GM23338 (cell line): ENCODE measurements at regions not wholly inside any gene's neighbourhood (a gene's known extent, or its start where the extent isn't known, plus 50 kb on each side); places are given as distances from the start of the nearest gene placed in this dataset.
"Not testable (repeated sequence)": the region's sequence is repeated elsewhere in the genome, so short reads cannot be mapped to it uniquely, and the experiment has no call there.

ENCODE experiments used
- ATAC-seq: fragments of 200-7000 bp; cut with Tn5 transposase; 3 replicates; pipeline ENCODE4 v1.9.1; 2020
- DNase-seq: peaks from one replicate; pipeline ENCODE4 v3.0.0-alpha.2; 2015; ENCODE audit warnings: low spot score
- H2AFZ ChIP-seq: fragments of 200-600 bp; sonication (generic); 2 replicates; pipeline ENCODE4 v1.8.0; 2016; ENCODE audit warnings: antibody characterized with exemption, mild to moderate bottlenecking, moderate library complexity
- H3F3A ChIP-seq: fragments of 200-600 bp; sonication (generic); replicated peaks from 2 replicates; pipeline ENCODE4 v1.8.0; 2017; ENCODE audit warnings: antibody characterized with exemption, mixed run types, low read depth
- H3K27ac ChIP-seq: fragments of 200-600 bp; sonication (generic); 2 replicates; pipeline ENCODE4 v1.6.1; 2016; ENCODE audit warnings: low read depth
- H3K27me3 ChIP-seq: fragments of 200-600 bp; sonication (generic); 2 replicates; pipeline ENCODE4 v1.8.0; 2016; ENCODE audit warnings: mild to moderate bottlenecking, mixed run types, moderate library complexity; ENCODE audit not compliant: insufficient read depth
- H3K36me3 ChIP-seq: fragments of 200-600 bp; sonication (generic); 2 replicates; pipeline ENCODE4 v1.8.0; 2016; ENCODE audit warnings: mild to moderate bottlenecking; ENCODE audit not compliant: insufficient read depth
- H3K4me1 ChIP-seq: fragments of 200-600 bp; sonication (generic); 2 replicates; pipeline ENCODE4 v1.8.0; 2016; ENCODE audit warnings: mild to moderate bottlenecking, moderate library complexity; ENCODE audit not compliant: insufficient read depth
- H3K4me2 ChIP-seq: fragments of 200-600 bp; sonication (generic); 2 replicates; pipeline ENCODE4 v1.7.1; 2017; ENCODE audit warnings: mixed run types
- H3K4me3 ChIP-seq: fragments of 200-600 bp; sonication (generic); 2 replicates; pipeline ENCODE4 v1.6.1; 2016; ENCODE audit warnings: mixed run types
- H3K79me2 ChIP-seq: fragments of 200-600 bp; sonication (generic); replicated peaks from 2 replicates; pipeline ENCODE4 v1.8.0; 2017; ENCODE audit warnings: mild to moderate bottlenecking; ENCODE audit not compliant: insufficient read depth
- H3K9me2 ChIP-seq: fragments of 200-600 bp; sonication (generic); 2 replicates; pipeline ENCODE4 v1.8.0; 2017; ENCODE audit not compliant: insufficient read depth
- H4K20me1 ChIP-seq: fragments of 200-600 bp; sonication (generic); replicated peaks from 2 replicates; pipeline ENCODE4 v1.8.0; 2017; ENCODE audit warnings: mild to moderate bottlenecking; ENCODE audit not compliant: insufficient read depth
- H3K27ac Mint-ChIP-seq: 2 replicates; pipeline ENCODE4 v1.8.0; 2020; ENCODE audit warnings: inconsistent platforms, mild to moderate bottlenecking, moderate library complexity, mixed read lengths
- H3K27me3 Mint-ChIP-seq: 3 replicates; pipeline ENCODE4 v1.8.0; 2022; ENCODE audit warnings: low read depth, mild to moderate bottlenecking, moderate library complexity, mixed read lengths, inconsistent platforms; ENCODE audit not compliant: insufficient read depth, poor library complexity
- H3K36me3 Mint-ChIP-seq: 3 replicates; pipeline ENCODE4 v1.8.0; 2021; ENCODE audit warnings: low read depth, mild to moderate bottlenecking, inconsistent platforms, moderate library complexity, mixed read lengths
- H3K4me1 Mint-ChIP-seq: 3 replicates; pipeline ENCODE4 v1.8.0; 2020; ENCODE audit warnings: mild to moderate bottlenecking, inconsistent platforms, mixed read lengths
- H3K4me3 Mint-ChIP-seq: 3 replicates; pipeline ENCODE4 v1.8.0; 2021; ENCODE audit warnings: moderate library complexity, mild to moderate bottlenecking, inconsistent platforms, mixed read lengths
- H3K9me3 Mint-ChIP-seq: 3 replicates; pipeline ENCODE4 v1.8.0; 2020; ENCODE audit warnings: moderate library complexity, mild to moderate bottlenecking, inconsistent platforms, mixed read lengths
- CREB1 ChIP-seq: fragments of 250-450 bp; sonication (Bioruptor Pico); IDR thresholded peaks from 2 replicates; pipeline ENCODE4 v1.5.0; 2020; ENCODE audit warnings: low read depth, mild to moderate bottlenecking, moderate library complexity
- EZH2 ChIP-seq: fragments of 200-600 bp; sonication (generic); IDR thresholded peaks from one replicate; pipeline ENCODE4 v1.8.0; 2017; ENCODE audit warnings: antibody characterized with exemption, mild to moderate bottlenecking, low read depth; ENCODE audit not compliant: unreplicated experiment
- EZH2phosphoT487 ChIP-seq: fragments of 200-600 bp; sonication (generic); IDR thresholded peaks from one replicate; pipeline ENCODE4 v1.8.1; 2018; ENCODE audit warnings: antibody characterized with exemption; ENCODE audit not compliant: unreplicated experiment
- JUNB ChIP-seq: IDR thresholded peaks from one replicate; pipeline ENCODE4 v1.6.1; 2016; ENCODE audit warnings: antibody characterized with exemption; ENCODE audit not compliant: unreplicated experiment
- NANOG ChIP-seq: IDR thresholded peaks from 2 replicates; pipeline ENCODE4 v1.6.1; 2016; ENCODE audit warnings: antibody characterized with exemption, borderline replicate concordance
- POLR2AphosphoS5 ChIP-seq: IDR thresholded peaks from 2 replicates; pipeline ENCODE4 v1.6.1; 2016; ENCODE audit warnings: antibody characterized with exemption, low read depth
- STAT1 ChIP-seq: IDR thresholded peaks from one replicate; pipeline ENCODE4 v1.6.1; 2016; ENCODE audit warnings: antibody characterized with exemption; ENCODE audit not compliant: unreplicated experiment
- ZNF114 ChIP-seq: fragments of 250-450 bp; sonication (Bioruptor Pico); IDR thresholded peaks from 2 replicates; pipeline ENCODE4 v1.5.0; 2020; ENCODE audit warnings: mild to moderate bottlenecking, moderate library complexity
- ZNF331 ChIP-seq: fragments of 250-450 bp; sonication (Bioruptor Pico); IDR thresholded peaks from 2 replicates; pipeline ENCODE4 v1.5.0; 2020; ENCODE audit warnings: low read depth, mild to moderate bottlenecking, moderate library complexity
- TF ChIP-seq, protein P1 (sequence below): IDR thresholded peaks from 2 replicates; pipeline ENCODE4 v1.6.1; 2016; ENCODE audit warnings: antibody characterized with exemption
- TF ChIP-seq, protein P2 (sequence below), 2 experiments: fragments of 200-600 bp in 1 of 2; sonication (generic) in 1 of 2; conservative IDR thresholded peaks; 2 replicates each; pipeline versions ENCODE4 v1.5.1 to v1.6.1; 2016 to 2017; ENCODE audit warnings: antibody characterized with exemption in 2 of 2, low read depth in 2 of 2, mild to moderate bottlenecking in 2 of 2, moderate library complexity in 1 of 2
- TF ChIP-seq, protein P3 (sequence below): fragments of 250-450 bp; sonication (Bioruptor Pico); IDR thresholded peaks from 2 replicates; pipeline ENCODE4 v1.5.0; 2020; ENCODE audit warnings: mild to moderate bottlenecking, moderate library complexity

DNA sequence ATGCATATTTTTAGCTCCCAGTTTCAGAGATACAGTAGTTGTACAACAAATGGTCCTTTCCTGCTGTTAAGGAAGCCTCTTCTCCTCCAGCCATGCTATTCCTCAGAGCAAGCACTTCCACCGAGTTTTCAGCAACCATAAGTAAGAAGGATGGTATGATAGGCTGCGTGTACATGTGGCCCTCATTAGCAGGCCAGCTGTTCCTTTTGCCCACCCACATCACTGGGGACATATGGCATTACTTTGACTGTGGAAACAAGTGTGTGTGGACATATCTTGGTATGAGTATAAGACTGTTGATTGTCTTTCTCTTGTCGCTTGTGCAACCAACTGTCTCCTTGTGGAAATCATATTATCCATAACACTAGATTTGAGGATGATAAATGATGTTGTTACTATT is 129.4 kb upstream of the ZNF717 start:
- H3K79me2 ChIP-seq, H3K4me2 ChIP-seq, H3K4me3 Mint-ChIP-seq, H3K4me1 Mint-ChIP-seq, H3K27ac ChIP-seq, H2AFZ ChIP-seq, H3K27me3 ChIP-seq, H3K36me3 ChIP-seq, H3K4me1 ChIP-seq, H3K9me2 ChIP-seq, H3F3A ChIP-seq, H3K4me3 ChIP-seq, H3K9me3 Mint-ChIP-seq, DNase-seq, ATAC-seq, H4K20me1 ChIP-seq, H3K27me3 Mint-ChIP-seq: not testable (repeated sequence)
- Mint-ChIP-seq H3K36me3 (peaks cover 19% of the 10 kb centered on the region; the same call in 2 of the 3 replicates), H3K27ac (peak overlapping the region; percentile 69; the same call in 1 of the 2 replicates)

DNA sequence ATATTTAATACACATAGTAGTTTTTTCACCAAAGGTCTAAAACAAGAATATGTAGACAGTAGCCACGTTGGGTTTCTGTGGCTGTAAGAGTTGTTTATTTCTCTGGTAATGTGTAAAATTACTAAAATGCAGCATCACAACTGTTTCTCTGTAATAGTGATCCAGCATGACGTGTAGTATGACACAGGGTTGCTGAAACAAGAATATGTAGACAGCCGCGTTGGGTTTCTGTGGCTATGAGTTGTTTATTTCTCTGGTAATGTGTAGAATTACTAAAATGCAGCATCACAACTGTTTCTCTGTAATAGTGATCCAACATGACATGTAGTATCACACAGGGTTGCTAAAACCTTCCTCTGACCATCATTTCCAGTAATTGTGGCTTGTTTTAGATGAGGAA is 153.6 kb upstream of the ZNF717 start:
- DNase-seq: no peak
- Histone ChIP-seq H2AFZ (no peak overlapping the region), H3K9me2 (no peaks in the 10 kb centered on the region), H3K79me2 (no peaks in the 10 kb centered on the region), H3K27ac (no peak overlapping the region), H3F3A (no peaks in the 10 kb centered on the region), H3K4me1 (no peaks in the 10 kb centered on the region), H3K4me2 (no peak overlapping the region), H3K4me3 (no peak overlapping the region), H4K20me1 (no peaks in the 10 kb centered on the region; the same call in 1 of the 2 replicates), H3K27me3 (no peaks in the 10 kb centered on the region), H3K36me3 (no peaks in the 10 kb centered on the region)
- H3K9me3 Mint-ChIP-seq: no peaks in the 10 kb centered on the region
- H3K4me1 Mint-ChIP-seq: peaks cover 4% of the 10 kb centered on the region; the same call in 2 of the 3 replicates
- no peak for ATAC-seq
- no peaks in the 10 kb centered on the region for H3K36me3 Mint-ChIP-seq
- no peak overlapping the region for H3K4me3 Mint-ChIP-seq
- no peaks in the 10 kb centered on the region for H3K27me3 Mint-ChIP-seq
- H3K27ac Mint-ChIP-seq: no peak overlapping the region
- no peak for TF ChIP-seq ZNF114 (CRISPR knock-in tag)
- TF ChIP-seq CREB1 (CRISPR knock-in tag): no peak
- TF ChIP-seq, protein P1, sequence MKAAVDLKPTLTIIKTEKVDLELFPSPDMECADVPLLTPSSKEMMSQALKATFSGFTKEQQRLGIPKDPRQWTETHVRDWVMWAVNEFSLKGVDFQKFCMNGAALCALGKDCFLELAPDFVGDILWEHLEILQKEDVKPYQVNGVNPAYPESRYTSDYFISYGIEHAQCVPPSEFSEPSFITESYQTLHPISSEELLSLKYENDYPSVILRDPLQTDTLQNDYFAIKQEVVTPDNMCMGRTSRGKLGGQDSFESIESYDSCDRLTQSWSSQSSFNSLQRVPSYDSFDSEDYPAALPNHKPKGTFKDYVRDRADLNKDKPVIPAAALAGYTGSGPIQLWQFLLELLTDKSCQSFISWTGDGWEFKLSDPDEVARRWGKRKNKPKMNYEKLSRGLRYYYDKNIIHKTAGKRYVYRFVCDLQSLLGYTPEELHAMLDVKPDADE: no peak
- TF ChIP-seq EZH2phosphoT487: no peak
- no peak for TF ChIP-seq EZH2
- no peak for TF ChIP-seq STAT1
- TF ChIP-seq, protein P2, sequence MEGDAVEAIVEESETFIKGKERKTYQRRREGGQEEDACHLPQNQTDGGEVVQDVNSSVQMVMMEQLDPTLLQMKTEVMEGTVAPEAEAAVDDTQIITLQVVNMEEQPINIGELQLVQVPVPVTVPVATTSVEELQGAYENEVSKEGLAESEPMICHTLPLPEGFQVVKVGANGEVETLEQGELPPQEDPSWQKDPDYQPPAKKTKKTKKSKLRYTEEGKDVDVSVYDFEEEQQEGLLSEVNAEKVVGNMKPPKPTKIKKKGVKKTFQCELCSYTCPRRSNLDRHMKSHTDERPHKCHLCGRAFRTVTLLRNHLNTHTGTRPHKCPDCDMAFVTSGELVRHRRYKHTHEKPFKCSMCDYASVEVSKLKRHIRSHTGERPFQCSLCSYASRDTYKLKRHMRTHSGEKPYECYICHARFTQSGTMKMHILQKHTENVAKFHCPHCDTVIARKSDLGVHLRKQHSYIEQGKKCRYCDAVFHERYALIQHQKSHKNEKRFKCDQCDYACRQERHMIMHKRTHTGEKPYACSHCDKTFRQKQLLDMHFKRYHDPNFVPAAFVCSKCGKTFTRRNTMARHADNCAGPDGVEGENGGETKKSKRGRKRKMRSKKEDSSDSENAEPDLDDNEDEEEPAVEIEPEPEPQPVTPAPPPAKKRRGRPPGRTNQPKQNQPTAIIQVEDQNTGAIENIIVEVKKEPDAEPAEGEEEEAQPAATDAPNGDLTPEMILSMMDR (conservative IDR thresholded peaks at IDR 0.05; ENCODE audit: low read depth in 2 of 2): no peak
- no peak for TF ChIP-seq POLR2AphosphoS5
- TF ChIP-seq NANOG: no peak
- no peak for TF ChIP-seq JUNB
- TF ChIP-seq, protein P3, sequence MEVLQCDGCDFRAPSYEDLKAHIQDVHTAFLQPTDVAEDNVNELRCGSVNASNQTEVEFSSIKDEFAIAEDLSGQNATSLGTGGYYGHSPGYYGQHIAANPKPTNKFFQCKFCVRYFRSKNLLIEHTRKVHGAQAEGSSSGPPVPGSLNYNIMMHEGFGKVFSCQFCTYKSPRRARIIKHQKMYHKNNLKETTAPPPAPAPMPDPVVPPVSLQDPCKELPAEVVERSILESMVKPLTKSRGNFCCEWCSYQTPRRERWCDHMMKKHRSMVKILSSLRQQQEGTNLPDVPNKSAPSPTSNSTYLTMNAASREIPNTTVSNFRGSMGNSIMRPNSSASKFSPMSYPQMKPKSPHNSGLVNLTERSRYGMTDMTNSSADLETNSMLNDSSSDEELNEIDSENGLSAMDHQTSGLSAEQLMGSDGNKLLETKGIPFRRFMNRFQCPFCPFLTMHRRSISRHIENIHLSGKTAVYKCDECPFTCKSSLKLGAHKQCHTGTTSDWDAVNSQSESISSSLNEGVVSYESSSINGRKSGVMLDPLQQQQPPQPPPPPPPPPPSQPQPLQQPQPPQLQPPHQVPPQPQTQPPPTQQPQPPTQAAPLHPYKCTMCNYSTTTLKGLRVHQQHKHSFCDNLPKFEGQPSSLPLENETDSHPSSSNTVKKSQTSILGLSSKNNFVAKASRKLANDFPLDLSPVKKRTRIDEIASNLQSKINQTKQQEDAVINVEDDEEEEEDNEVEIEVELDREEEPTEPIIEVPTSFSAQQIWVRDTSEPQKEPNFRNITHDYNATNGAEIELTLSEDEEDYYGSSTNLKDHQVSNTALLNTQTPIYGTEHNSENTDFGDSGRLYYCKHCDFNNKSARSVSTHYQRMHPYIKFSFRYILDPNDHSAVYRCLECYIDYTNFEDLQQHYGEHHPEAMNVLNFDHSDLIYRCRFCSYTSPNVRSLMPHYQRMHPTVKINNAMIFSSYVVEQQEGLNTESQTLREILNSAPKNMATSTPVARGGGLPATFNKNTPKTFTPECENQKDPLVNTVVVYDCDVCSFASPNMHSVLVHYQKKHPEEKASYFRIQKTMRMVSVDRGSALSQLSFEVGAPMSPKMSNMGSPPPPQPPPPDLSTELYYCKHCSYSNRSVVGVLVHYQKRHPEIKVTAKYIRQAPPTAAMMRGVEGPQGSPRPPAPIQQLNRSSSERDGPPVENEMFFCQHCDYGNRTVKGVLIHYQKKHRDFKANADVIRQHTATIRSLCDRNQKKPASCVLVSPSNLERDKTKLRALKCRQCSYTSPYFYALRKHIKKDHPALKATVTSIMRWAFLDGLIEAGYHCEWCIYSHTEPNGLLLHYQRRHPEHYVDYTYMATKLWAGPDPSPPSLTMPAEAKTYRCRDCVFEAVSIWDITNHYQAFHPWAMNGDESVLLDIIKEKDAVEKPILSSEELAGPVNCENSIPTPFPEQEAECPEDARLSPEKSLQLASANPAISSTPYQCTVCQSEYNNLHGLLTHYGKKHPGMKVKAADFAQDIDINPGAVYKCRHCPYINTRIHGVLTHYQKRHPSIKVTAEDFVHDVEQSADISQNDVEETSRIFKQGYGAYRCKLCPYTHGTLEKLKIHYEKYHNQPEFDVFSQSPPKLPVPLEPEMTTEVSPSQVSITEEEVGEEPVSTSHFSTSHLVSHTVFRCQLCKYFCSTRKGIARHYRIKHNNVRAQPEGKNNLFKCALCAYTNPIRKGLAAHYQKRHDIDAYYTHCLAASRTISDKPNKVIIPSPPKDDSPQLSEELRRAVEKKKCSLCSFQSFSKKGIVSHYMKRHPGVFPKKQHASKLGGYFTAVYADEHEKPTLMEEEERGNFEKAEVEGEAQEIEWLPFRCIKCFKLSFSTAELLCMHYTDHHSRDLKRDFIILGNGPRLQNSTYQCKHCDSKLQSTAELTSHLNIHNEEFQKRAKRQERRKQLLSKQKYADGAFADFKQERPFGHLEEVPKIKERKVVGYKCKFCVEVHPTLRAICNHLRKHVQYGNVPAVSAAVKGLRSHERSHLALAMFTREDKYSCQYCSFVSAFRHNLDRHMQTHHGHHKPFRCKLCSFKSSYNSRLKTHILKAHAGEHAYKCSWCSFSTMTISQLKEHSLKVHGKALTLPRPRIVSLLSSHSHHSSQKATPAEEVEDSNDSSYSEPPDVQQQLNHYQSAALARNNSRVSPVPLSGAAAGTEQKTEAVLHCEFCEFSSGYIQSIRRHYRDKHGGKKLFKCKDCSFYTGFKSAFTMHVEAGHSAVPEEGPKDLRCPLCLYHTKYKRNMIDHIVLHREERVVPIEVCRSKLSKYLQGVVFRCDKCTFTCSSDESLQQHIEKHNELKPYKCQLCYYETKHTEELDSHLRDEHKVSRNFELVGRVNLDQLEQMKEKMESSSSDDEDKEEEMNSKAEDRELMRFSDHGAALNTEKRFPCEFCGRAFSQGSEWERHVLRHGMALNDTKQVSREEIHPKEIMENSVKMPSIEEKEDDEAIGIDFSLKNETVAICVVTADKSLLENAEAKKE (CRISPR knock-in tag): no peak
- no peak for TF ChIP-seq ZNF331 (CRISPR knock-in tag)
